Endodermal cell (in vitro differentiated cells): ENCODE measurements at regions not wholly inside any gene's neighbourhood (a gene's known extent, or its start where the extent isn't known, plus 50 kb on each side); places are given as distances from the start of the nearest gene placed in this dataset.
"Not testable (repeated sequence)": the region's sequence is repeated elsewhere in the genome, so short reads cannot be mapped to it uniquely, and the experiment has no call there.

Source experiments
- DNase-seq: peaks from one replicate; pipeline ENCODE4 v3.0.0-alpha.2; 2017
- H3K27ac ChIP-seq: 2 replicates; pipeline ENCODE4 v1.5.1; 2013; ENCODE audit warnings: mild to moderate bottlenecking, low read depth, low read length, moderate library complexity
- H3K27me3 ChIP-seq: 2 replicates; pipeline ENCODE4 v1.6.1; 2013; ENCODE audit warnings: mild to moderate bottlenecking, low read length, moderate library complexity; ENCODE audit not compliant: insufficient read depth, control insufficient read depth, poor library complexity, severe bottlenecking
- H3K36me3 ChIP-seq: 2 replicates; pipeline ENCODE4 v1.7.0; 2013; ENCODE audit warnings: mild to moderate bottlenecking, low read length, moderate library complexity; ENCODE audit not compliant: control insufficient read depth, insufficient read depth
- H3K4me1 ChIP-seq: one replicate; pipeline ENCODE4 v1.7.0; 2013; ENCODE audit warnings: low read length; ENCODE audit not compliant: control insufficient read depth, insufficient read depth
- H3K4me3 ChIP-seq: 2 replicates; pipeline ENCODE4 v1.5.1; 2013; ENCODE audit warnings: mild to moderate bottlenecking, low read length, moderate library complexity
- H3K9ac ChIP-seq: 2 replicates; pipeline ENCODE4 v1.6.1; 2013; ENCODE audit warnings: mild to moderate bottlenecking, low read length, moderate library complexity; ENCODE audit not compliant: poor library complexity, severe bottlenecking; ENCODE audit errors: extremely low read depth
- H3K9me3 ChIP-seq: 2 replicates; pipeline ENCODE4 v1.6.1; 2013; ENCODE audit warnings: mild to moderate bottlenecking, low read length, moderate library complexity; ENCODE audit not compliant: control insufficient read depth
- H3K27ac Mint-ChIP-seq: 2 replicates; pipeline ENCODE4 v1.8.0; 2020; ENCODE audit warnings: mixed read lengths
- H3K27me3 Mint-ChIP-seq: 2 replicates; pipeline ENCODE4 v1.8.0; 2021; ENCODE audit warnings: mild to moderate bottlenecking, mixed read lengths; ENCODE audit not compliant: insufficient read depth
- H3K36me3 Mint-ChIP-seq: 2 replicates; pipeline ENCODE4 v1.8.0; 2020; ENCODE audit warnings: low read depth, mixed read lengths
- H3K4me1 Mint-ChIP-seq: 2 replicates; pipeline ENCODE4 v1.8.0; 2020; ENCODE audit warnings: mixed read lengths
- H3K4me3 Mint-ChIP-seq: 2 replicates; pipeline ENCODE4 v1.8.0; 2020; ENCODE audit warnings: mild to moderate bottlenecking, moderate library complexity, mixed read lengths
- H3K9me3 Mint-ChIP-seq: 2 replicates; pipeline ENCODE4 v1.8.0; 2020; ENCODE audit warnings: mild to moderate bottlenecking, mixed read lengths
- WGBS, 2 experiments: methylation state at CpG; one replicate each; pipeline versions ENCODE4 v1.1.5 to v1.1.7; 2013; ENCODE audit warnings: missing lambda C conversion rate in 2 of 2, mixed read lengths in 1 of 2; ENCODE audit not compliant: insufficient coverage in 1 of 2, insufficient read length in 1 of 2; 5-methylcytosine and 5-hydroxymethylcytosine counted together
- TF ChIP-seq, protein P1 (sequence below): fragments of 200-600 bp; sonication (generic); conservative IDR thresholded peaks from 2 replicates; pipeline ENCODE4 v1.5.0; 2021; ENCODE audit warnings: antibody characterized with exemption, mild to moderate bottlenecking

DNA sequence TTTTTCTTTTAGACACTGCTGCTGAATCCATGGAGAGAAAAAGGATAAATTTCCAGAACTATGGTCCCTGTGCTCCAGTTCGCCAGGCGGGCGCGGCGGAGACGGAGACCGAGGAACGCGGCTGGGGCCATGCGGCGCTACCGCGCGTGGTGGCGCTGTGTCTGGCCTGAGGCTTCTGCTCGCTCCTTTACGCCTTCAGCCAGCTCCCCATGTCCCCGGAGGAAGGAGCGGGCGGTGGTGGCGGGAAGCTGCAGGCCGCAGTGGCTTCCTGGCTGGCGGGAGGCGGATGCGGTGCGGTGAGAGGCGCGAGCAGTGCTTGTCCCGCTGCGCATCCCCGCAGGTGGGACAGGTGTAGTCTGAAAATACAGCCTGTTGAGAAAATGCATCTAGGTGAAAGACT lies 791.3 kb downstream of the SPATA31A6 start:
- TF ChIP-seq, protein P1, sequence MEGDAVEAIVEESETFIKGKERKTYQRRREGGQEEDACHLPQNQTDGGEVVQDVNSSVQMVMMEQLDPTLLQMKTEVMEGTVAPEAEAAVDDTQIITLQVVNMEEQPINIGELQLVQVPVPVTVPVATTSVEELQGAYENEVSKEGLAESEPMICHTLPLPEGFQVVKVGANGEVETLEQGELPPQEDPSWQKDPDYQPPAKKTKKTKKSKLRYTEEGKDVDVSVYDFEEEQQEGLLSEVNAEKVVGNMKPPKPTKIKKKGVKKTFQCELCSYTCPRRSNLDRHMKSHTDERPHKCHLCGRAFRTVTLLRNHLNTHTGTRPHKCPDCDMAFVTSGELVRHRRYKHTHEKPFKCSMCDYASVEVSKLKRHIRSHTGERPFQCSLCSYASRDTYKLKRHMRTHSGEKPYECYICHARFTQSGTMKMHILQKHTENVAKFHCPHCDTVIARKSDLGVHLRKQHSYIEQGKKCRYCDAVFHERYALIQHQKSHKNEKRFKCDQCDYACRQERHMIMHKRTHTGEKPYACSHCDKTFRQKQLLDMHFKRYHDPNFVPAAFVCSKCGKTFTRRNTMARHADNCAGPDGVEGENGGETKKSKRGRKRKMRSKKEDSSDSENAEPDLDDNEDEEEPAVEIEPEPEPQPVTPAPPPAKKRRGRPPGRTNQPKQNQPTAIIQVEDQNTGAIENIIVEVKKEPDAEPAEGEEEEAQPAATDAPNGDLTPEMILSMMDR: peak; percentile 70
- not testable (repeated sequence) for H3K36me3 ChIP-seq, H3K36me3 Mint-ChIP-seq, H3K9me3 ChIP-seq, H3K27ac ChIP-seq, H3K4me3 ChIP-seq, H3K9ac ChIP-seq, H3K4me1 Mint-ChIP-seq, H3K4me1 ChIP-seq, H3K4me3 Mint-ChIP-seq, H3K9me3 Mint-ChIP-seq, H3K27ac Mint-ChIP-seq
- H3K27me3 Mint-ChIP-seq: peaks cover 42% of the 10 kb centered on the region
- peak; percentile 90 for DNase-seq
- peaks cover 10% of the 10 kb centered on the region for H3K27me3 ChIP-seq
- 31 to 80% methylated on average over 4 to 26 of the region's 31 CpGs for WGBS, 2 experiments

DNA sequence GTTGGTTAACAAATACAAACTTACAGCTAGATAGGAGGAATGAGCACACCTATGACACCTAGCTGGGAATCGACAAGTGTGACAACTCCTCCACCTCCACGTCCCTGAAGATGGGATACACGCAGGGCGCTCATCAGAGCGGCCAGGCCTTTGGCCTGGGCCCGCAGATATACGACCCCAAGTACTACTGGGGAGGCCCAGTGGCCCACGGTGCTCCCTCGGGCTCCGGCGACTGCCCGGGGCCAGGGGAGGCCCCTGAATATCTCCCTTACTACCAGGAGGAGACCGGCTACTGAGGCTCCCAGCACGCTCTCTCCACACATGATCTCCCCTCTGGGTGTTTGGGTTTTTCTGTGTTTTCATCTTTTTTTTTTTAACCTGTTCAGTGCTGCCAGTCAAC lies 801.3 kb downstream of the SPATA31A6 start:
- not testable (repeated sequence) for H3K4me3 Mint-ChIP-seq, H3K9ac ChIP-seq, H3K4me1 ChIP-seq, H3K27ac Mint-ChIP-seq, H3K27ac ChIP-seq, H3K9me3 ChIP-seq, H3K36me3 Mint-ChIP-seq, DNase-seq, H3K27me3 ChIP-seq, H3K9me3 Mint-ChIP-seq, H3K4me1 Mint-ChIP-seq, H3K4me3 ChIP-seq, H3K36me3 ChIP-seq
- peaks cover 36% of the 10 kb centered on the region for H3K27me3 Mint-ChIP-seq
- 90 to 91% methylated on average over 5 to 13 of the region's 14 CpGs for WGBS, 2 experiments
